H54 (cell line): ENCODE measurements at regions not wholly inside any gene's neighbourhood (a gene's known extent, or its start where the extent isn't known, plus 50 kb on each side); places are given as distances from the start of the nearest gene placed in this dataset.

Experiments used
- DNase-seq: peaks from one replicate; pipeline ENCODE4 v3.0.0; 2011; ENCODE audit warnings: low spot score, mixed read lengths; ENCODE audit not compliant: insufficient read length
- FAIRE-seq: peaks from 3 replicates; lab custom pipeline; 2011; peaks lifted over from hg19 to GRCh38; lab: Jason Lieb, UNC
- POLR2A ChIP-seq: IDR thresholded peaks from 2 replicates; pipeline ENCODE4 v1.6.1; 2011; ENCODE audit warnings: low read depth, mild to moderate bottlenecking, low read length

DNA sequence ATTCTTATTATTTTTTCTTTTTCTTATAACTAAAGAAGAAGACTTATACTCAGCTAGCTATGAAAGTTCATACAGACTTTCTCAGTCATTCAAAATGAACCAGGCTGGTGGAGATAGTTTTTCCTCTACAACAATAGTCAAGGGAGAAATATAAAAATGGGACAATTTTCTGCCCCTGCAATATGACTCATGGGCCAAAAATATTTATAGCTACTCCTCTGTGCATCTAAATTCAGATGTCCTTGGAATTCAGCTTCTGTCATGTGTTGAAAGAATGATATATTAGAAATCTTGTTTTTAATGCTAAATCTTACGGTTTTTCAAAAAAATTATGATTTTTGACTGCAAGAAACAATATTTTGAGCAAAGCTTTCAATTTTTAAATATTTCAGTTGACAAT lies 237.2 kb upstream of the SYT10 start:
- no peak for TF ChIP-seq POLR2A
- no peak for FAIRE-seq
- no peak for DNase-seq

DNA sequence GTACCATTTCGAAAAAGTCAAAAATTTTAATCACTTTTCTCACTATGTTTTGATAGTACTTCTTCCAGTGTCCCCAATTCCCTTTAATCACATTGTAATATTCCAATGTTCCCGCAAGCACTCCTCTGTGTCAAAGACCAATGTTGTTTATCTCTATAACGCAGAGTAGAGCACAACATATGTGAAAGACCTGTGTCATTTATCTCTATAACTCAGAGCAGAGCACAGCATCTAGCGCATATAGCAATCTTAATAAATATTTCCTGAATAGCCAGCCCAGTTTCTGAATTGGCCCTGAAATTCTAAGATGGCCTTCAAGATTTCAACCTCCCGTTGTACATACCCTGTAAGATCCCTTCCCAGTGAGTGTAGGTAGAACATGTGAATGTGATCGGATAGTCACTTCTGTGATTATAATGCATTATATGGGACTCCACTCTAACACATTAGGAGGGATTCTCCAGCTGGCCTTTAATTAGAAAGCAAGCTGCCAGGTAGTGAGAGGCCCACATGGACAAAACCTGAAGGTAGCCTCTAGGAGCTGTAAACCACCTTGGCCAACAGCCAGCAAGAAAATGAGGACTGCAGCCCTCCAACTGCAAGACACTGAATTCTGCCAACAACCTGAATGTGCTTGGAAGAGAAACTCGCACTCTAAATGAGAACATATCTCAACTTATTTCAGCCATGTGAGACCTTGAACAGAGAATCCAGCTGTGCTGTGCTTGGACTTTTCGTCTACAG lies 238.8 kb upstream of the SYT10 start:
- TF ChIP-seq POLR2A: no peak
- FAIRE-seq (no peak), DNase-seq (no peak)

DNA sequence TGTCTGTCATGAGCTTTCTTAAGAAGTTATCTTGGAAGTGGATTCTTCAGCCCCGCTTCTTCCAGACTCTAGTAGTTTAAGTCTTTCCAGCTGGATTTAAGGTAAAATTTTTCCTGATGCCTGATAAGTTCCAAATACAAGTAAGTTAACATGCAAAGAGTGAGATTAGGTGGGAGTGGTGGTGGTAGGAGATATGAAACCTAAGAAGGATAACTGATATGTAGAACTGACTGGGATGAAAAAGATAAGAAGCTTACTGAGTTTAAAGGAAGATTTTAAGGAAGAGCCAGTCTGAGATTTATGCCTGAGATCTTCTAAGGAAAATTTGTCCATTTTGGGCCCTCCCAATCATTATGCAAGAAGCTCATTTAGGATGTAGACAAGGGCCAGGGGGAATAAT lies 250.9 kb upstream of the SYT10 start:
- no peak for DNase-seq
- no peak for TF ChIP-seq POLR2A
- FAIRE-seq: no peak

DNA sequence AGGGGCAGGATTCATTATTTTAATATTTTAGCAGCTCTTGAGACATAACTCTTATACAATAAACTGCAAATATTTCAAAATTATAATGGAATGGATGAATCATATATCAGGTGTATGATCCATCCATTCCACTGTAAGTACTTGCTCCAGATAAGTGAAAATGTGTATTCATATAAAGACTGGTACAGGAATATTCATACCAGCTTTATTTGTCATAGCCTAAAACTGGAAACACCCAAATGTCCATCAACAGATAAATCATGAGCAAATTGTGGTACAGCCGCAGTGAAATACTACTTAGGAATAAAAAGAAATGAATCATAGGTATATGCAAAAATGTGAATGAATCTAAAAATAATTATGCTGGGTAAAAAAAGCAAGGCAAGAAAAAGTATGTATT lies 263.6 kb upstream of the SYT10 start:
- TF ChIP-seq POLR2A: no peak
- FAIRE-seq (no peak), DNase-seq (no peak)

DNA sequence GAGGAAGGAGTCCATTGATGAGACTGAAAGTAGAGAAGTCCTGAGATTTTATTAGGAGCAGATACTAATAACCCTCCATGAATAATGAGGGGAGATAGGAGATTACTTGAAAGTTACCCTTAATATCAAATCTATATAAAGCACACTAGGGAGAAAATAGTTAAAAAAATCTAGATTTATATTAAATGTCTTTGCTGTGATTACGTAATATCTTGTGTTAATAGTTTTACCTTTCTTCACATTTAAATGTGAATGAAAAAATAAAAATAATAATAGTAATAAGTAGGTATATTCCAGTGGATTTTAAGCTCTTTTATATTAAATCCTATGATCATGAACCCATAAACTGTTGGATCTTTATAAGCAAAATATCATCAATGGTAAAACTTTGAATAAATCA lies 267.3 kb upstream of the SYT10 start:
- TF ChIP-seq POLR2A: no peak
- DNase-seq (no peak), FAIRE-seq (no peak)

DNA sequence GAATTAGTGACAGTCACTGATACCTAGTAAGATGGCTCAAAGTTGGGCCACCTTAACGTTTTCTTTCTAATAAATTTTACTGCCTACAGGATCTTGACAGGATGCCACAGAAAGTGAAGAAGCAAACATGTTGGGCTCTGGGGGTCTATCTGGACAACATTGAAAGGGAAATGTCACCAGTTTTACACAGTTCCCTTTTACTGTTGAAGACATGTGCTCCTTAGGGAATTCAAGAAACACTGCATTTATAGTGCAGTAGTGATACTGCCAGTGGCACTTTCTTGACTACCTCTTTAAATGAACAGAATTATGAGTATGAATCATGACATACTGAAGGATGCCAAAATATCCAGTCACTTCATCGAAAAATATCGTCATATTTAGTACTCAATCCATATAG lies 269.3 kb upstream of the SYT10 start:
- FAIRE-seq: no peak
- no peak for TF ChIP-seq POLR2A
- DNase-seq: no peak

DNA sequence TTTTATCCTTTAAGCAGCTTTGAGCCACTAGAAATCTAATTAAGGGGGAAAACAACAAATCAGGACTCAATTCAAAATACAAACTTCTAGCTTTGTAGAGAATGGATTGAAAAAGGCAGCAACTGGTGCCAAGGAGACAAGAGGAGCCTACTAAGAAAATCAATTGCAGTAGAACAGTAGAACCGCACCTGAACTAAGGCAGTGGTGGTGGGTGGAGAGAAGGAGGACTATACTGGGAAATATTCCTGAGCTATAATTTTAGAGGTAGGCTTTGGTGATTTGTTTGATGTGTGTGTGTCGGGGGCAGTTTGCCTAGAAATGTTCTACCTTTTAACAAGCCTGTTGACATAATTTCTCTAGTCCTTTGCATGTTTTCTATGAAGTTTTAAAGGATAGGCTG lies 270.9 kb upstream of the SYT10 start:
- no peak for TF ChIP-seq POLR2A
- no peak for FAIRE-seq

DNA sequence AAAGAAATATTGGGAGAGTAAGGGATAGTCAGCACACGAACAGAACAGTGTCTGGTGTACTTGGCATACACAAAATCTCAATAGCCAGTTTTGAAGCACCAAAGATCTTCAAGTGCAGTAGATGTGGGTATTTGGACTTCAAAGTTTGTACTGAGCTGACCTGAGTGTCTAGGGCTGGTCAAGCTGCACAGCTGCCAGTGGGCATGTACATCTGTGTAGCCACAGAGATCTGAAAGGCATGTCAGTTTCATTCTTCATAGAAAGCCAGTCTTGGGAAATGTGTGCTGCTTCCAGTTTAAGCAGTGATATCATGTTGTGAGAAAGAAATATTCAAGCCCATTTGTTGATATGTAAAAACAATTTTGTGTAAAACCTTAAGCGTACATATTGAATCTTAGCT lies 279.0 kb upstream of the SYT10 start:
- TF ChIP-seq POLR2A: no peak
- no peak for DNase-seq
- FAIRE-seq: no peak

More for the DNA sequence above, 270.9 kb upstream of the SYT10 start:
- DNase-seq: no peak

DNA sequence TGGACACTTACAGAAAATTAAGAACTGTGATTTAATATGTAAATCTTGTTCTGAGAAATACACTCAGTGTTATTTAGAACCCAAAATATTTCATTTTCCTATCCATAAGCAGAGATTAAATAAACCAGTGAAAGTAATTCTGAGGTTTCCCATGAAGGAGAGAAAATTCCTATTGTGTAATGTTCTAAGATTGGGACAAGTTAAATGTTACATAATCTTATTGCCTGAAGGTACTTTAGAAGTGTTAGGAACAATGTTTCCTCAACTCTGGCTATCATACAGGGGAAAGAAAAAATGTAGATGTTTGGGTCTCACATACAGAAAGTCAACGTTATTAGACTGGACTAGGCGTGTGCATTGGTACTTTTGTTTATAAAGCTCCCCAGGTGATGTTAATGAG lies 281.9 kb upstream of the SYT10 start:
- no peak for FAIRE-seq
- DNase-seq: no peak
- no peak for TF ChIP-seq POLR2A

DNA sequence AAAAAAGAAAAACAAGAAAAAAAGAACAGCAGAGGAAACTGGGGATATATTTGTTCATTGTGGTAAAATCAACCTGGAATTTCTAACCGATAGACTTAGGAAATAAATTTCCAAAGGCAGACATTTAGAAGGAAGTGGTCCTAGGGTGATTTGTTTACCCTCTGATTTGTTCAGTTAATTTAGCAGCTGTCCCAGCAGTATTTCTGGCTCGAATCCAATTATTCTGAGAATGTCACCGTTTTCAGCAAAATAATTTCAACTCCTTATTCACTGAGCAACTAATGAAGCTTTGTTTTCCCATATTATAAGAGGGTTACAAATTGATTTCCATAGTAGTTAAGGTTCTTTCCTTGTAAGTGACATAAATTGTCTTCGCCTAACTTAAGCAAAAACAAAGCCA lies 285.2 kb upstream of the SYT10 start:
- DNase-seq (no peak), FAIRE-seq (no peak)
- TF ChIP-seq POLR2A: no peak

DNA sequence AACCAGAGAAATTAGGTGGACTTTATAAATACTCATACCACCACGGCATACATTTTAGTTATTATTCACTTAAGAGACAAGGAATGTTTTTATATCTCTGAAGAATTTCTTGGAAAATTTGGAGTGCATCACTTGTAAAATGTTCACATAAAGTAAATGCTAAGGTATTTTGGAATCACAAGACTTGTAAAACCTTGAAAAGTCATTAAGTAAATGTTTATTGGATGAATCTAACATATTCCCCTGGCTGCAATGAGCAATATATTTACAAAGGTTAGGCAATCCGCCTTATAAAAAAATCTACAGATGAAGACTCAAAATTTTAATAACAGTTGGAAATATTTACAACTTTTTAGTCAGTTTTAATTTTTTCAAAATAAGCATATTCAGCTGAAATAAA lies 287.4 kb upstream of the ALG10 start:
- DNase-seq (no peak), FAIRE-seq (no peak)
- no peak for TF ChIP-seq POLR2A

DNA sequence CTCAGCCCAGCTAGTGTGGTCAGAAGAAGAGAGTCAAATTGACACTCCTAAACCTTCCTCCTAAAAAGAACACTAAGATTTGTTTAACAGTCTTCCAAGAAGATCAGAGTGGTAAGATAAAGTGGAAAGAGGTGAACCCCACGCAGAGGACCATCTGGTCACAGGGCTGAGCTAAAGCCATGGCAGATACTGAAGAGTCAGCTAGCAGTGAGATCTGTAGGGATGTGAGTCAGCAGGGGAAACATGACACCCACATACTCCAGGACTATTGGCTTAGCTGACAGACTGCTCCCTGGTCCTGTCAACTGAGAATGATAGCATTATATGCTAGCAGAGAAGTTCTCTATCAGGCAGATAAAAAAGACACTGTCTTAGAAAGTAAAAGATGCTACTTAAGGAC lies 269.4 kb upstream of the ALG10 start:
- FAIRE-seq (no peak), DNase-seq (no peak)
- TF ChIP-seq POLR2A: no peak

DNA sequence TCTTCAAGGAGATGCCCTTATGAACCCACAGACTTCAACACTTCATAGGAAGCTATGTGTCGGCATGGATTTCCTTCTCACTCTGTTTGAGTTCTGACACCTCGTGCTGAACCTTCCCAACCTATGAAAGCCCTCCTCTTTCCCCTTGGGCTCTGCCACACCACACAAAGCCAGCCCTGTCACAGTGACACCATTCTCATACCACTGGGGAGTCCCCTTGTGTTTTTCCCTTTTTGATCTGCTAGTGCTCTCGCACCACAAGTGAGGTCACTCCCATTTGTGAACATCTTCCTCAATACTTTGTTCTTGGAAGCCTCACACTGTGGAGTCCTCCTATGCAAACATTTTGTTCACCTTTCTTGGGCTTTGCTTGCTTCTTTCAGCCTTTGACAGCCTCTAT lies 264.6 kb upstream of the ALG10 start:
- TF ChIP-seq POLR2A: no peak
- no peak for DNase-seq
- no peak for FAIRE-seq

DNA sequence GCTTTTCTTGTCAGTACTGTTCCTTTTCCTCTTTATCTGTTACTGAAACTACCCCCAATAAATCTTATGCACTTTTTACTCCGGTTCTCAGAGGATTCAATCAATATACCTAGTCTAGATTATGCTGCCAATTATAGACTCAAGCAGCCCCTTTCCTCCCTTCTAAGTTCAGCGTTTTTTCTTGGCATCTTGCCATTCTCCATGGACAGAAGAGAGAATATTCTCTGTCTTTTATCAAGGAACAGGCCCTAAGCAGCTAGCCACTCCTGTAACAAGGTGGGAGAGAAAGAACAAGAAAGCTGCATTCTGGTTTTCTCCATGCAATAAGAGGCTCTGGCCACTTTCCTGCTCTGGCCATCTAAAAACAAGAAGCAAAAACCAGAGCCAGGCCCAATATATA lies 263.0 kb upstream of the ALG10 start:
- FAIRE-seq (no peak), DNase-seq (no peak)
- TF ChIP-seq POLR2A: no peak

DNA sequence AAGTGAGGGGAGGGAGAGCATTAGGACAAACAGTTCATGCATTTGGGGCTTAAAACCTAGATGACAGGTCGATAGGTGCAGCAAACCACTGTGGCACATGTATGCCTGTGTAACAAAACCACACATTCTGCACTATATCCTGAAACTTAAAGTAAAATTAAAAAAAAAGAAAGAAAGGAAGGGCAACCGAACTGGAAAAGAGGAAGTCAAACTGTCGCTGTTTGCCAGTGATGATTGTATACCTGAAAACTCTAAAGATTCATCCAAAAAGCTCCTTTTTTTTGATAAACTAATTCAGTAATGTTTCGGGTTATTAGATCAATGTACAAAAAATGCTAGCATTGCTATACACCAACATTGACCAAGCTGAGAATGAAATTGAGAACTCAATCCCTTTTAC lies 259.0 kb upstream of the ALG10 start:
- no peak for DNase-seq
- FAIRE-seq: no peak
- no peak for TF ChIP-seq POLR2A
